ENCODE measurements at regions not wholly inside any gene's neighbourhood (a gene's known extent, or its start where the extent isn't known, plus 50 kb on each side); places are given as distances from the start of the nearest gene placed in this dataset.

GRCh38 chr12:59318940-59319339 is 276.9 kb upstream of the SLC16A7 start:
- TF ChIP-seq CTCF (conservative IDR thresholded peaks at IDR 0.05 in 1 of 2, IDR thresholded peaks at IDR 0.05 in 1 of 2; ENCODE audit: extremely low read depth in 1 of 2, insufficient read depth in 1 of 2, low read depth in 1 of 2, low read length in 2 of 2) (no peak), EZH2 (IDR thresholded peaks at IDR 0.05; ENCODE audit: borderline replicate concordance, low read length) (no peak)

Measured in mammary epithelial cell (primary cell).